Sigmoid colon (tissue), 4 donors: ENCODE measurements at regions not wholly inside any gene's neighbourhood (a gene's known extent, or its start where the extent isn't known, plus 50 kb on each side); places are given as distances from the start of the nearest gene placed in this dataset.

ENCODE experiments used
- EP300 ChIP-seq, 4 donors: sonication (generic); formaldehyde crosslinking; IDR thresholded peaks; one replicate each; pipeline ENCODE4 v1.6.1; 2017; ENCODE audit warnings: antibody characterized with exemption in 4 of 4
- POLR2A ChIP-seq, 2 donors: fragments of 450-650 bp; IDR thresholded peaks; one replicate each; pipeline ENCODE4 v1.6.1; 2016; ENCODE audit warnings: antibody characterized with exemption in 2 of 2, mild to moderate bottlenecking in 2 of 2, moderate library complexity in 2 of 2
- POLR2AphosphoS5 ChIP-seq, 4 donors: sonication (generic); formaldehyde crosslinking; IDR thresholded peaks; one replicate each; pipeline ENCODE4 v1.6.1; 2017; ENCODE audit warnings: antibody characterized with exemption in 4 of 4
- TF ChIP-seq, protein P1 (sequence below), 4 experiments: fragments of 450-650 bp in 3 of 4; fragments of 200-600 bp in 1 of 4; IDR thresholded peaks; one replicate each; pipeline ENCODE4 v1.5.1; 2016 to 2019; ENCODE audit warnings: antibody characterized with exemption in 4 of 4, mild to moderate bottlenecking in 3 of 4, moderate library complexity in 2 of 4

DNA sequence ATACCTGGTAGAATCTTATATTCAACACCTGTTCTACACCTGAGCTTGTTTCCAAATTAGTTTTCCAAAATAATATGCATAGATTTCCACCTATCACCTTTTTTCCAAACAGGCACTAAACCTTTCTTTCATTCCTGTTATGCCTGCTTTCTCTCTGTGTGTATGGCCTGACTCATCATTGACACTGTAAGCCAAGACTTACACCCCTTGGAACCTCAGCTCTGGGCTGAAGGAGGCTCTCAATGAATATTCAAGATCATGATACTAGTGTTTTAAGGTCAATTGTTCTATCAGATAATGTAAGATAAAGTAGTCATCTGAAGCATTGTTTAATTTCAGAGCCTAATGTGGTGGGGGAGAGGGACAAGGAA, 1193.3 kb downstream of the FLRT2 start:
- TF ChIP-seq, protein P1, sequence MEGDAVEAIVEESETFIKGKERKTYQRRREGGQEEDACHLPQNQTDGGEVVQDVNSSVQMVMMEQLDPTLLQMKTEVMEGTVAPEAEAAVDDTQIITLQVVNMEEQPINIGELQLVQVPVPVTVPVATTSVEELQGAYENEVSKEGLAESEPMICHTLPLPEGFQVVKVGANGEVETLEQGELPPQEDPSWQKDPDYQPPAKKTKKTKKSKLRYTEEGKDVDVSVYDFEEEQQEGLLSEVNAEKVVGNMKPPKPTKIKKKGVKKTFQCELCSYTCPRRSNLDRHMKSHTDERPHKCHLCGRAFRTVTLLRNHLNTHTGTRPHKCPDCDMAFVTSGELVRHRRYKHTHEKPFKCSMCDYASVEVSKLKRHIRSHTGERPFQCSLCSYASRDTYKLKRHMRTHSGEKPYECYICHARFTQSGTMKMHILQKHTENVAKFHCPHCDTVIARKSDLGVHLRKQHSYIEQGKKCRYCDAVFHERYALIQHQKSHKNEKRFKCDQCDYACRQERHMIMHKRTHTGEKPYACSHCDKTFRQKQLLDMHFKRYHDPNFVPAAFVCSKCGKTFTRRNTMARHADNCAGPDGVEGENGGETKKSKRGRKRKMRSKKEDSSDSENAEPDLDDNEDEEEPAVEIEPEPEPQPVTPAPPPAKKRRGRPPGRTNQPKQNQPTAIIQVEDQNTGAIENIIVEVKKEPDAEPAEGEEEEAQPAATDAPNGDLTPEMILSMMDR (IDR thresholded peaks at IDR 0.05), result no peak
- TF ChIP-seq POLR2A (IDR thresholded peaks at IDR 0.05) (no peak), POLR2AphosphoS5 (IDR thresholded peaks at IDR 0.05) (no peak), EP300 (IDR thresholded peaks at IDR 0.05) (no peak)
